ENCODE measurements at regions not wholly inside any gene's neighbourhood (a gene's known extent, or its start where the extent isn't known, plus 50 kb on each side); places are given as distances from the start of the nearest gene placed in this dataset.

- no peaks in the 10 kb centered on the region for H3K9me3 ChIP-seq (ENCODE audit: control insufficient read depth in 1 of 2, insufficient read depth in 1 of 2, low read length in 2 of 2)
- H3K4me3 ChIP-seq (ENCODE audit: low read length), result no peak overlapping the region
- no peaks in the 10 kb centered on the region for H3K36me3 Mint-ChIP-seq (ENCODE audit: low read depth)
- H3K36me3 ChIP-seq (ENCODE audit: insufficient read depth, low read length), result no peaks in the 10 kb centered on the region
- ATAC-seq (ENCODE audit: poor library complexity) (no peak), DNase-seq (no peak)
- TF ChIP-seq CTCF (IDR thresholded peaks at IDR 0.05), result no peak
- H3K27me3 Mint-ChIP-seq, result peaks cover 30% of the 10 kb centered on the region
- H3K9me3 Mint-ChIP-seq, result no peaks in the 10 kb centered on the region
- H3K4me3 Mint-ChIP-seq, result no peak overlapping the region
- intact Hi-C loops (cut with DNase I, micrococcal nuclease), result no loop called here
- no peaks in the 10 kb centered on the region for H3K4me1 ChIP-seq (ENCODE audit: insufficient read depth, low read length)
- H3K4me1 Mint-ChIP-seq (ENCODE audit: low read depth), result no peaks in the 10 kb centered on the region
- H3K27ac Mint-ChIP-seq, result no peak overlapping the region
- no peaks in the 10 kb centered on the region for H3K27me3 ChIP-seq (ENCODE audit: control insufficient read depth in 1 of 2, insufficient read depth in 2 of 2, low read length in 2 of 2)
- POLR2A ChIA-PET, result no interaction called here
- CTCF ChIA-PET, result no interaction called here
- no peak overlapping the region for H3K27ac ChIP-seq (ENCODE audit: low read depth in 1 of 2, low read length in 2 of 2)
Observed at GRCh38 chr10:10362800-10363199, 654.9 kb upstream of the CELF2 start.

- ATAC-seq (ENCODE audit: poor library complexity), result no peak
- DNase-seq, result no peak
- Histone ChIP-seq H3K4me1 (ENCODE audit: insufficient read depth, low read length) (no peaks in the 10 kb centered on the region), H3K9me3 (ENCODE audit: control insufficient read depth in 1 of 2, insufficient read depth in 1 of 2, low read length in 2 of 2) (no peaks in the 10 kb centered on the region), H3K4me3 (ENCODE audit: low read length) (no peak overlapping the region), H3K36me3 (ENCODE audit: insufficient read depth, low read length) (no peaks in the 10 kb centered on the region), H3K27me3 (ENCODE audit: control insufficient read depth in 1 of 2, insufficient read depth in 2 of 2, low read length in 2 of 2) (no peaks in the 10 kb centered on the region), H3K27ac (ENCODE audit: low read depth in 1 of 2, low read length in 2 of 2) (no peak overlapping the region)
- intact Hi-C loops (cut with DNase I, micrococcal nuclease), result no loop called here
- no peak for TF ChIP-seq CTCF (IDR thresholded peaks at IDR 0.05)
- ChIA-PET CTCF (no interaction called here), POLR2A (no interaction called here)
- H3K27me3 Mint-ChIP-seq, result peaks cover 30% of the 10 kb centered on the region
- H3K36me3 Mint-ChIP-seq (ENCODE audit: low read depth), result no peaks in the 10 kb centered on the region
- no peak overlapping the region for H3K27ac Mint-ChIP-seq
- no peak overlapping the region for H3K4me3 Mint-ChIP-seq
- H3K4me1 Mint-ChIP-seq (ENCODE audit: low read depth), result no peaks in the 10 kb centered on the region
- no peaks in the 10 kb centered on the region for H3K9me3 Mint-ChIP-seq
Observed at GRCh38 chr10:10363217-10363616, 654.5 kb upstream of the CELF2 start.

- POLR2A ChIA-PET, result no interaction called here
- H3K27me3 ChIP-seq (ENCODE audit: control insufficient read depth in 1 of 2, insufficient read depth in 2 of 2, low read length in 2 of 2), result no peaks in the 10 kb centered on the region
- no peaks in the 10 kb centered on the region for H3K36me3 ChIP-seq (ENCODE audit: insufficient read depth, low read length)
- no peaks in the 10 kb centered on the region for H3K4me1 ChIP-seq (ENCODE audit: insufficient read depth, low read length)
- no peak overlapping the region for H3K27ac ChIP-seq (ENCODE audit: low read depth in 1 of 2, low read length in 2 of 2)
- intact Hi-C loops (cut with DNase I, micrococcal nuclease), result no loop called here
- no peak for ATAC-seq (ENCODE audit: poor library complexity)
- Mint-ChIP-seq H3K27me3 (peaks cover 33% of the 10 kb centered on the region), H3K36me3 (ENCODE audit: low read depth) (no peaks in the 10 kb centered on the region), H3K4me3 (no peak overlapping the region), H3K27ac (no peak overlapping the region), H3K9me3 (no peaks in the 10 kb centered on the region), H3K4me1 (ENCODE audit: low read depth) (no peaks in the 10 kb centered on the region)
- CTCF ChIA-PET, result interaction anchor here (1.3 to 2.0 kb wide), 2 partner anchors 11 to 17 kb away, joined by 3 to 5 read pairs; no protein-coding TSS in a partner anchor
- H3K9me3 ChIP-seq (ENCODE audit: control insufficient read depth in 1 of 2, insufficient read depth in 1 of 2, low read length in 2 of 2), result no peaks in the 10 kb centered on the region
- H3K4me3 ChIP-seq (ENCODE audit: low read length), result no peak overlapping the region
- no peak for TF ChIP-seq CTCF (IDR thresholded peaks at IDR 0.05)
- DNase-seq, result no peak
Observed at GRCh38 chr10:10364902-10365301, 652.8 kb upstream of the CELF2 start.

Measured in CD4-positive, alpha-beta T cell (primary cell).